Loucy (cell line): ENCODE measurements at regions not wholly inside any gene's neighbourhood (a gene's known extent, or its start where the extent isn't known, plus 50 kb on each side); places are given as distances from the start of the nearest gene placed in this dataset.

Experiments used
- CTCF ChIP-seq: fragments of 200-600 bp; sonication (generic); conservative IDR thresholded peaks from 2 replicates; pipeline ENCODE4 v1.5.1; 2014; ENCODE audit warnings: mild to moderate bottlenecking, antibody characterized with exemption, low read length
- EZH2phosphoT487 ChIP-seq: fragments of 200-600 bp; IDR thresholded peaks from 2 replicates; pipeline ENCODE4 v1.6.1; 2018; ENCODE audit warnings: antibody characterized with exemption, mild to moderate bottlenecking, moderate library complexity, borderline replicate concordance

GRCh38 chr4:53809816-53810215 lies 218.5 kb upstream of the LNX1 start:
- no peak for TF ChIP-seq CTCF
- no peak for TF ChIP-seq EZH2phosphoT487
